ENCODE measurements at regions not wholly inside any gene's neighbourhood (a gene's known extent, or its start where the extent isn't known, plus 50 kb on each side); places are given as distances from the start of the nearest gene placed in this dataset.

GRCh38 chr4:35539404-35540055, 704.8 kb downstream of the ARAP2 start:
- DNase-seq (ENCODE audit: extremely low spot score), result no peak
- Histone ChIP-seq H3K36me3 (no peaks in the 10 kb centered on the region), H3K27me3 (no peaks in the 10 kb centered on the region), H3K27ac (replicated peaks in 1 of 4) (no peak overlapping the region), H3K4me3 (no peak overlapping the region), H3K9me3 (peaks cover 0 to 9% (median 0%) of the 10 kb centered on the region in 4 donors), H3K4me1 (no peaks in the 10 kb centered on the region)
- WGBS, result 69% methylated on average over 5 of the region's 5 CpGs
- intact Hi-C loops (cut with DNase I), result no loop called here
- TF ChIP-seq EP300 (IDR thresholded peaks at IDR 0.05), result no peak
- TF ChIP-seq, protein P1, sequence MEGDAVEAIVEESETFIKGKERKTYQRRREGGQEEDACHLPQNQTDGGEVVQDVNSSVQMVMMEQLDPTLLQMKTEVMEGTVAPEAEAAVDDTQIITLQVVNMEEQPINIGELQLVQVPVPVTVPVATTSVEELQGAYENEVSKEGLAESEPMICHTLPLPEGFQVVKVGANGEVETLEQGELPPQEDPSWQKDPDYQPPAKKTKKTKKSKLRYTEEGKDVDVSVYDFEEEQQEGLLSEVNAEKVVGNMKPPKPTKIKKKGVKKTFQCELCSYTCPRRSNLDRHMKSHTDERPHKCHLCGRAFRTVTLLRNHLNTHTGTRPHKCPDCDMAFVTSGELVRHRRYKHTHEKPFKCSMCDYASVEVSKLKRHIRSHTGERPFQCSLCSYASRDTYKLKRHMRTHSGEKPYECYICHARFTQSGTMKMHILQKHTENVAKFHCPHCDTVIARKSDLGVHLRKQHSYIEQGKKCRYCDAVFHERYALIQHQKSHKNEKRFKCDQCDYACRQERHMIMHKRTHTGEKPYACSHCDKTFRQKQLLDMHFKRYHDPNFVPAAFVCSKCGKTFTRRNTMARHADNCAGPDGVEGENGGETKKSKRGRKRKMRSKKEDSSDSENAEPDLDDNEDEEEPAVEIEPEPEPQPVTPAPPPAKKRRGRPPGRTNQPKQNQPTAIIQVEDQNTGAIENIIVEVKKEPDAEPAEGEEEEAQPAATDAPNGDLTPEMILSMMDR (IDR thresholded peaks at IDR 0.05), result no peak

DNA sequence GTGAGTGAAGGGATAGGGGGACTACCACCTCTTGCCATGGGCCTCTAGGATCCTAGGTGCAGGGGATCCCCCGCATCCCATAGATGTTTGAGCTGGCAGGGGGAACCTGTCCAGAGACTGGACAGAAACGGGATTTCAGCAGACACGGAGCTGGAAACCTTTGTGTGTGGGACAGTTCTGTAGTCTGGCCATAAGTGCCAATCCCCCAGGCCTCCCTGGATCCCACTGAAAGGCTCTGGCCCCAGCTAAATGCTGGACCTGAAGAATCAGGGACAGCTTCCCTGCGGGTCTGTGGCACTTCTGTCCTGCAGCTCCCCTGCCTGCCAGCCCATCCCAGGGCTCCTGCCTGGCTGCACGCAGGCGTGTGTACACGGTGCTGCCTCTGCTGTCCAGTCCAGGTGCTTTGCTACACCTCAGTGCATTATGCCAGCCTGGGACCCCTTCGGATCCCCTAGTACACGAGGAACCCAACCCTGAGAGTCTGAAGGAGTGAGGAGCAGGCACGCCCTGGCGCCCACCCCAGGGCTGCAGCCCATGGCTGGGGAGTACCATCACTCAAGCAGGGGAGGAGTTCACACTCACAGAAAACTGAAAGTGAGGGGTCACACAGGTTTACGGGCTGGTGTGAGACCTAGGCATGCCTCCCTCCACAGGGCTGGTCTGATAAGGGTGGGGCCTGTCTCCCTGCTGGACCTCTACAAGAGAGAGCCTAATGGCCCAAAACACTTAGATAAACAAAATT, 703.0 kb downstream of the ARAP2 start:
- Histone ChIP-seq H3K36me3 (no peaks in the 10 kb centered on the region), H3K4me3 (no peak overlapping the region), H3K27ac (replicated peaks in 1 of 4) (no peak overlapping the region), H3K9me3 (peaks cover 0 to 9% (median 0%) of the 10 kb centered on the region in 4 donors), H3K27me3 (no peaks in the 10 kb centered on the region), H3K4me1 (no peaks in the 10 kb centered on the region)
- intact Hi-C loops (cut with DNase I), result no loop called here
- no peak for TF ChIP-seq POLR2AphosphoS5 (IDR thresholded peaks at IDR 0.05)
- no peak for TF ChIP-seq EP300 (IDR thresholded peaks at IDR 0.05)
- no peak for TF ChIP-seq POLR2A (IDR thresholded peaks at IDR 0.05; ENCODE audit: low read depth)
- TF ChIP-seq, protein P1 (IDR thresholded peaks at IDR 0.05), result no peak
- no peak for DNase-seq (ENCODE audit: extremely low spot score)
- WGBS, result 80% methylated on average over 8 of the region's 12 CpGs

- Histone ChIP-seq H3K27ac (replicated peaks in 1 of 4) (no peak overlapping the region), H3K27me3 (no peaks in the 10 kb centered on the region), H3K36me3 (no peaks in the 10 kb centered on the region), H3K4me3 (no peak overlapping the region), H3K4me1 (no peaks in the 10 kb centered on the region), H3K9me3 (peaks cover 0 to 9% (median 0%) of the 10 kb centered on the region in 4 donors)
- WGBS, result 87% methylated on average over 5 of the region's 5 CpGs
- DNase-seq (ENCODE audit: extremely low spot score), result no peak
- TF ChIP-seq POLR2AphosphoS5 (IDR thresholded peaks at IDR 0.05), result no peak
- TF ChIP-seq, protein P1 (IDR thresholded peaks at IDR 0.05), result no peak
- no peak for TF ChIP-seq EP300 (IDR thresholded peaks at IDR 0.05)
- no peak for TF ChIP-seq POLR2A (IDR thresholded peaks at IDR 0.05; ENCODE audit: low read depth)
- intact Hi-C loops (cut with DNase I), result no loop called here
These were observed 702.5 kb downstream of the ARAP2 start for GRCh38 chr4:35541888-35542213.

- no peaks in the 10 kb centered on the region for H3K9me3 ChIP-seq
- TF ChIP-seq EP300 (IDR thresholded peaks at IDR 0.05) (no peak), POLR2AphosphoS5 (IDR thresholded peaks at IDR 0.05) (no peak), POLR2A (IDR thresholded peaks at IDR 0.05; ENCODE audit: low read depth) (no peak)
- TF ChIP-seq, protein P1 (IDR thresholded peaks at IDR 0.05), result no peak
- no peak for DNase-seq (ENCODE audit: extremely low spot score)
- no peak overlapping the region for H3K27ac ChIP-seq (replicated peaks in 1 of 4)
- H3K36me3 ChIP-seq, result no peaks in the 10 kb centered on the region
- H3K27me3 ChIP-seq, result no peaks in the 10 kb centered on the region
- no peaks in the 10 kb centered on the region for H3K4me1 ChIP-seq
- no peak overlapping the region for H3K4me3 ChIP-seq
- 92% methylated on average over 3 of the region's 3 CpGs for WGBS
- intact Hi-C loops (cut with DNase I), result no loop called here
These were observed 695.4 kb downstream of the ARAP2 start for GRCh38 chr4:35548921-35549320.
